HG03196 (cell line): ENCODE measurements at regions not wholly inside any gene's neighbourhood (a gene's known extent, or its start where the extent isn't known, plus 50 kb on each side); places are given as distances from the start of the nearest gene placed in this dataset.
A peak's percentile ranks its signal among the peaks of the same experiment; 100 is the strongest.
"Not testable (repeated sequence)": the region's sequence is repeated elsewhere in the genome, so short reads cannot be mapped to it uniquely, and the experiment has no call there.

Source experiments
- ATAC-seq: cut with Tn5 transposase; IDR thresholded peaks from one replicate; pipeline ENCODE4 v1.9.1; 2021; ENCODE audit not compliant: unreplicated experiment

DNA sequence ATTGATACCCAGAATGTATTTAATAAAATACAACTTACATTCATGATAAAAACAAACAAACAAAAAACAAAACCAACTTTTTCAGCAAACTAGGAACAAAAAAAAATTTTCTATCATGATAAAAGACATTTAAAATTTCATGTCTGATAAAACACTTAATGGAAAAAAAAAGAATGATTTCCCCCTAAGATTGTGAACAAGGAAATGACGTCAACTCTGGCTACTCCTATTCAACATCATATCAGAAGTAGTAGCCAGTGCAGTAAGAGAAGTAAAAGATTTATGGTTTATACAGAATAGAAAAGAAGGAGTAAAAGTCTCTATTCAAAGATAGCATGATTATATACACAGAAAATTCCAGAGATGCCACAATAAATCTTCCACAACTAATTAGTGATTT is 1306.6 kb downstream of the FSCB start:
- ATAC-seq, result no peak

DNA sequence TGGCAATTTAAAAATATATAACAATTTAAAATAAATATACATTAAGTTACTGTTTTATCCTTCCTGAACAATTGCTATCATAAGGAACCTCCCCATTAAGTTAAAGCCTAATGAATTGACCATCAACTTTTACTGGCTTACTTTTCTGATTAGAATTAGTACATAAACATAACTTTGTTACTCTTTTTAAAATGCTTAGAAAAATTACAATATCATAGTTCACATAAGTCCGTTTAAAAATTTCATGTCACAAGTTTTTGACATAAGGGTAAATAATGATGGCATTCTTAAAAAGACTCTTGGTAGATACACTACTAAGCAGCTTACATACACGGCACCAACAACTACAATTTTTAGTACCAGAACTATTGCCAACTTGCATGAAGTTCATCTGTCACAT is 1308.6 kb downstream of the FSCB start:
- no peak for ATAC-seq

DNA sequence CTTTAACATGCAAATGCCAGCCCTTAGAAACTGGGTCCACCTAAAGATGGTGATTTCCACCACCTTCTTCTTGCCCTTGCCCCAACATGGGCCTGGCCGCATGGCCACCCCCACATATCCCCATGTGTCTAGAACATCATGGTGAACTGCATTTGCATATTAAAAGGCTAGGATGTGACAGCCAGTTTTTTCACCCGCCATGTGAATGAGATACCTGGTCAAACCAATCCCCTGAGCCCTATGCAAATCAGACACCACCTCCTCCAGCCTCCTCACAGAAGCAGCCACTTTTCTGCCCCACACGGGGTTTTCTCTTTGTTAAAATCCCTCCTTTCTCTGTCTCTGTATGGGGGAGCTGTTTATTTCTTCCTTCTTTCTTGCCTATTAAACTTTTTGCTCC is 1322.5 kb downstream of the FSCB start:
- no peak for ATAC-seq

DNA sequence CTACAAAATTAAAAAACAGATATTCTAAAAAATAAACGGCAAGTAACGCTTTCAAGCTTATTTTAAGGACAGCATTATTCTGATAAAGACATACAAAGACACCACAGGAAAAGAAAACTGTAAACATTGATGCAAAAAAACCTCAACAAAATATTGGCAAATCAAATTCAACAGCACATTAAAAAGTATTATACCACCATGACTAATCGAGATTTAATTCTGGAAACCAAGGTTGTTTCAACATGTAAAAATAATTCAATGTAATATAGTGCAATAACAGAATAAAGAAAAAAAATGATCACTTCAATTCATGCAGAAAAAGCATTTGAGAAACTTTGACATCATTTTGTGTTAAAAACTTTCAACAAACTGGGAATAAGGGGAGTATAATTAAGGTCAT is 1323.2 kb downstream of the FSCB start:
- ATAC-seq, result no peak

DNA sequence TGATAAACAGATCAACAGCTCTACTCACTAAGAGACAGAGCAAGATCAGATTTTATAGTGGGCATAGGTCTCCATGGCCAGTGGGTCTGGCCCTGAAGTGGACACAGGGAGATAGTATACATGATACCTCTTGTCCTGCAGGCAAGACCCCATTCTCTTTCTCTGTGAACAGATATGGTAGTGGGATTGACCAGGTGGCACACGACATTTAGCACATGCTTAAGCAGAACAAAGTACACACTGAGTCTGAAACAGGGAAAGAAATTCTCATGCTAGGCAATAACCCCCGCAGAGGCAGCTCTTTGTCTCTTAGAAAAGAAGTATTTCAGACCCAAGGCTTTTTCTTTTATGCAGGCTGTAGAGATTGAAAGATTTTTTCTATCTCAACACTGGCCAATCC is 1331.2 kb downstream of the FSCB start:
- no peak for ATAC-seq

DNA sequence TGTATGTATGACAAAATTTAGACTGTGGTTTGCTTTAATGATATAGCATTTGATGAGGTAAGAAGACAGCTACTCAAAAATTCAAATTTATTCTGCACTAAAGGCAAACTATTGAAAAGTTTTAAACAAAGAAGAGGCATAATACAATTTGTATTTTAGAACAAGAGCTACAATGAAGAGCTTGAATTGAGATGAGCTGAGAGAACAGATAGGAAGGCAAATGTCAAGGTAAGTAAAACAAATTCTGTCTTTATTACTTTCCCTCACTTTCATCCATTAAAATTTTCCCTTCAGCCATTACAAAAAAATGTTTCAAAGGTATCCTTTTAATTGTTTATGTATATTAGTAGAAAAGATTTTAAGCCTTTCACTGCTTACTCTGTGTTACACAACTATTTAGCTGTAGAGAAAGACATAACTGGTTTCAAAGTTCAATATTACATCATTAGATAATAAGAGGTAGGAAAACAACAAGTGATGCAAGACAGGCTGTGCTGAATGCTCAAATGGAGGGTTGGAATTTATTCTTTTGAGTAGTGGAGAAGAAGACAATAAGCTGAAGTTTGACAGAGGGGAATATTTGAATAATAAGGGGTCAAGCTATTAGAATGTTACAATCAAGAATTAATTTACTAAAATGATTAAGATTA is 1334.1 kb downstream of the FSCB start:
- no peak for ATAC-seq

DNA sequence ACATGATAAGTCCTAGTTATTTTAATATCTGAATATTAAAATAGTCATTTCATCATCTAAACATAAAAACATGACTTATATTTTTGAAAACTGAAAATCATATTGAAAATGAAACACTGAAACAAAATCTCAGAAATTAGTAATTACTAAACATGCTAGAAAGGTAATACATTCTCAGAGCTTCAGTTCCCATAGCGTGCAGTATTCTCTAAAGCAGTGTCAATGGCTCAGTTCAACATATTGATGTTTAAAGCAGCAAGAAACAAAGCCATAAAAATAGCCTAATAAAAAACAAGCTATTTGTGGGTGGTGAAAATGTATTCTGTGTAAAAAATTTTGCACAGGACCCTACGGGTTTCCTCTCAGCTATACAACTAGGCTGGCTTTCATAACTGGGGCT is 1337.4 kb downstream of the FSCB start:
- ATAC-seq, result no peak

DNA sequence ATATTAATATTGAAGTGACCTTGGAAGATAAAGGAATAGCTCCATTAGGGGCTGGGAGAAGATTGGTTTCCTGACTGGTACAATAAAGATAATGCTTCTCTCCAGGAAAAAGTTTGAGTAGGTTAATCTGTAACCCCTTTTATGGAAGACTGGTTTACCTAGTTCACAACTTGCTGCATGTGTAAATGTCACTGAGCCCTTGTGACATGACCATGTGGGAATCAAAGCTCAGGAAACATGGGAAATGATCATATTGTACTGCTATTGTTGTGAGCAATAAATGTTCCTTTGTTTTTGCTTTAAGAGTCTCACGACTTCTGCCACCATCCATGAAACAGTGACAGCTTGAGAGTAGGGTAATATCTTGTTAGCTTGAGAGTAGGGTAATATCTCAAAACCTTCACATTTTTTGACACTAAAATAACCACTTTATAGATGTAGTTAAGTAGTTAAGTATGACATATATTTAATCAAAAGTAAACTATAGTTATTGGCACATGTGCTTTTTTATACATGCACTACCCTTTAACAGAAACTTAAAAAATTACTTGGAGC is 1338.6 kb downstream of the FSCB start:
- no peak for ATAC-seq

DNA sequence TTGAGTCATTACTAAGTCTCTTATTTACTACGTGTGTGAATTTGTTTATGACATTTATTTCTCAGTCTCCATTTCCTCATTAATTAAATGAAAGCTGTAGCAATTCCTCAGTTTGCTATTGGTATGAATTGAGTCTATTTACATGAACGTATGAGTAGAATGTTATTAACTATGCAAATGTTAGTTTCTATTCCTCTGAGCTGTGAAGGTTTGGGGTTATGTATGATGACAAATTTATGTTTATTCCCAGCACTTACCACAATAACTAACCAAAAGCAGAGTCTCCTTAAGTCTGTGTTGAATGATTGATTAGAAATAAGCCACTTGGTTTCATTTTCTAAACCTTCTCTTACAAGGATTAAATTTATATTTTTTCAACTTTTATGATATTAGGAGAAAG is 1340.9 kb downstream of the FSCB start:
- peak; percentile 69 for ATAC-seq

DNA sequence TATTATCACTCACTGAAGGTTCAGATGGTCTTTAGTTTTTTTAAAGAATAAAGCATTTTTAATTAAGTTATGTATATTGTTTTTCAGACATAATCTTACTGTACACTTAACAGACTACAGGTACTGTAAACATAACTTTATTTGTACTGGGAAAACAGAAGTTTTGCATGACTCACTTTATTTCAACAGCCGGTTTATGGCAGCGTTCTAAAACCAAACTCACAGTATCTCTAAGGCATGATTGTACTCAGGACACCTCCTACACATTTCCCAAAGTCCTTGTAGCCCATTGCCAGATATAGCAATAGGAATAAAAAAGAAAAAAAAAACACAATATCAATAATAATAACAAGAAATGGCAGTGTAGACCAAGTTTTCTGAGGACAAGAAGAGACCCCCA is 1341.4 kb downstream of the FSCB start:
- ATAC-seq, result no peak

DNA sequence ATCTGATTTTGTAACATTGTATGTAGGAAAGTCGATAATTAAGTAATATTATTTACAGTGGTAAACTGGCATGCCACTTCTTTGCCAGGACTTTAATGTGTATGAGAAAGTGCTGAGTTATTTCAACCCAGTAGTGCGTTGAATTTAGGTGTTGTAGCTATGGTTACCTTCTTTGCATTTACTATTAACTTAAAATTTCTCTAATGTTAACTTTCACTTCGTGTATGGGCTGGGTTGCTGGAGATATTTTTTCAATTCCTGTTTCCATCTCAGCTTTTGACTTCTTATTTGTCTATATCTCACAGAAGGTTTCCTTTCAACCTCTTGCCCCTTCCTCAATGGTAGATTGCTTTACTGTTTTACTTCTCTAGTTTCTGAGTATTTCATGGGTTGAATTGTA is 1345.6 kb downstream of the FSCB start:
- ATAC-seq, result peak; percentile 53

DNA sequence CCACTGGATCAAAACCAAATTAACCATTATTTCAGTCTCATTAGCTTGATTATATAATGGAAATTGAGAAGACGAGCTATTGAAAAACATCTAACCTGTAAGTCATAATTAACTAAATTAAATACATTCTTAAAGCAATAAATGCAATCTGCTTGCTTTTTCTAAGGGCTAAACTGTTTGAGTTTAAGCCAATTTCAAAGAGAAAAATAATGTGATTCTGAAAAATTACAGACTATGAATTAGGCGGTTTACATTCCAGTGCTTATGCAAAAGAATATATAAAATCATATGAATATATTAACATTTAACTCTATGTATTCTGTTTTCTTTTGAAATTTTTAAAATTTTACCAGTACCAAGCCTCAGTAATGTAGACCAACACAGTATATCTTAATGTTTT is 1349.4 kb downstream of the FSCB start:
- no peak for ATAC-seq

DNA sequence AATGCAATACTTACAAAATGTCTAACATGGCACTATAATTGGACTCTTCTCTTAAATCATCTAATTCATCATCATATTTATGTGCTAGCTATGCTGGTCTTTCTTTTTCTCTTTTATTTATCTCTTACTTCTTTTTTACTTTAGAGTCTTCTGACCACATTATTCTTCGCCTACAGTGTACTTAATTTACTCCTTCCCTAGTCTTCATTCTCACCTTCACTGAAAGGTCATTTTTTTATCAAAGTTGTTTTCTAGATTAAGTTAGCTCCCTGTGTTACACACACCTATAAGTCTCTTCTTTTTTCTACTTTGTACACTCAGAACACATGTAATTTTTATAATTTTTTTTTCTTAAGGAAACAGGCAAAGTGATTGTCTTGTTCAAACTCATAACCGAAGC is 1351.2 kb downstream of the FSCB start:
- ATAC-seq, result no peak

DNA sequence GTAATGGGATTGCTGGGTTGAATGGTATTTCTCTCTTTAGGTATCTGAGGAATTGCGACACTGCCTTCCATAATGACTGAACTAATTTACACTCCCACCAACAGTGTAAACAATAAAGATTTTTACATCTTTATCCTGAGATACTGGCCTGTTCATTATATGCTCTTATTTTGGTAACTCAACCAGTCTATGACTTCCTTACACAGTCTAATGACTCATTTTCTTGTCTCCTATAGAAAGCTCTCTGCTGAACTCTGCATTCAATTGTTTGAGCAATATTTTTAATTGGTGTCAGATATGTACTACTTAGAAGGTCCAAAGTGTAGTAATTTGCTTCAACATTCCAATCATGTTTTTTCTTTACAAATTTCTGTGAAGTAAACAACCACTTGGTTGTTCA is 1351.8 kb downstream of the FSCB start:
- ATAC-seq, result no peak

DNA sequence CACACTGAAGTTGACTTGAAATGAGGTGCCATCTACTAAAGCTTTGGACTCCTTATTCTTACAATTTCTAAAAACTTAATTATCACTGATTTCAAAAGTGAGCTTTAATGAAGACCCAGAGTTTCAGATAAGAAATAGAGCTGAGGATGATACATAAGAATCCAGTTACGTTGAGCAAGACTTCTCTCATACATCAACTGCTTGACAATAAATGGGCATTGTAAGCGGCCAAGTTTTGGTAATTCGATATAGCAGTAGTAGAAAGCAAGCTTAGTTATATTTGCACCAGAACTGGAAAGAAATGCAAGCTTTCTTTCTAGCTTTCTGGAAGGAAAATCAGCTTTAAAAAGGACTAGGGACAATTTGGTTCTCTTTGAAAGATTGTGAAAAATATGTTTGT is 1359.6 kb downstream of the FSCB start:
- ATAC-seq, result no peak

DNA sequence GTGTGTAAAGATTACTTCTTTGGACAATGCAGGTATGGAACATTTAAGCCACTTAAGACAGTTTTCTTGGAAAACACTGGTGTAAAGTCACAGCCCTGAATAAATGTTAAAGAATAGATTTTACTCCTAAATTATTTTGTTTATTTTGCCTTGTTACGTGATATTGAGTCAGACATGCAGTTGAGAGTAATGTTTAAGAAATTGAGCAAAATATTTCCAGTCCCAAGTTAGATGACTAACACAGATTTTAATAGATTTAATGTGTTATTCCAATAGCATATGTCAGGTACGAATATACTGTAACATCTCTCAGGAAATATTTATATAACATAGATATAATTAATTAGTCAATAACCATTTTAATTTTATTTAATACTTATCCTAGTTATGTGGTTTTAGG is 1361.7 kb downstream of the FSCB start:
- no peak for ATAC-seq

DNA sequence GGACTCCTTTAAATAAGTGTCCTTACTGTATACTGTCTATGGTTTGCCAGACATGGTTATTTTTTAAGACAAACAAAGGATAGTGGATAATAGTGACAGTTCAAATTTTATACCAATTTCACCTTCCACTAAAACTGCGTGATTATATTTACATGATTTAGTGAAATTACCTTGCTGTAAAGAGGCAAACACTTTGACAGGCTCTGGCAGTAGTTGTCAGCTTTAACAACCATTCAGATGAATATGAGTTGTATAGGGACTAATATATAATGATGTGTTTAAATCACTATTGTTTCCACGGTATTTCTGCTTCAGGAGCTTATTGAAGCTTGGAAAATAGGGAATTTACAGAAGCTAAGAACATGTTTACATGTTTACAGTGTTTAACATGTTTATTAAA is 1364.0 kb downstream of the FSCB start:
- ATAC-seq, result no peak

DNA sequence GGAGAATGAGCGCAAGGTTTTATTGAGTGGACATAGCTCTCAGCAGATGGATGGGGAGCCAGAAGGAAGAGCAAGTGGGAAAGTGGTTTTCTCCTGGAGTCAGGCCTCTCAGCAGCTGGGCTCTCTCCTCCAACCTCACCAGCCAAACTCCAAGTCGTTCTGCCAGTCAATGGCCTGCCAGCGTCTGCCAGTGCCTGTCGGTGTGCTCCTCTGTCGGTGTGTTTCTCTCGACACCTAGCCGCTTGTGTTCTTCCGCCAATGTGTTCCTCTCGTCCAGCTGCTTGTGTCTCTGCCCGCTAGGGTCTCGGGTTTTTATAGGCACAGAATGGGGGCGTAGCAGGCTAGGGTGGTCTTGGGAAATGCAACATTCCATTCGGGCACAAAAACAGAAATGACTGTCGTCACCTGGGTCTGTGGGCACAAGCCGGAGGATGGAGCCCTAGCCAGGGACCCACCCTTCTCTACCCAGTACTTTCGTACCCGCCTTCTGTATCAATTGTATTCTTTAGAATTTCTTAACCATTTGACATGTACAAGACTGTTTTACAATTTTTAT is 1365.4 kb downstream of the FSCB start:
- no peak for ATAC-seq

DNA sequence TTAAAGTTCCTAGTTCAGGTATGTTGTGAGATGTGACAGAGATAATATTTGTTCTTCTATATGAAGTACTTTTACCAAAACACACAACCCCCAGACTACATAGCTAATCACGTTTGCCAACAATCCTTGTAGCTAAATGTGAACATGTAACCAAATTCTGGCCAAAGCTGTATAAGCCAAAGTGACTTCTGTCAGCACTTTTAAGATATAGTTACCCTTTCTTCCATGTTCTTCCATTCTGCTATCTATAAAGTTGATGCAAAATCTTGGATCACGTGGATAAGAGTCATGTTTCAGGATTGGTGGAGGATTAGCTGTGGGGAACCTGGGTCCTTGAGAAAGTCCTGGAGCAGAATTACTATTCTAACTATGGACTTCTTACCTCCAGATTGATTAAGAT is 1366.6 kb downstream of the FSCB start:
- ATAC-seq, result no peak

DNA sequence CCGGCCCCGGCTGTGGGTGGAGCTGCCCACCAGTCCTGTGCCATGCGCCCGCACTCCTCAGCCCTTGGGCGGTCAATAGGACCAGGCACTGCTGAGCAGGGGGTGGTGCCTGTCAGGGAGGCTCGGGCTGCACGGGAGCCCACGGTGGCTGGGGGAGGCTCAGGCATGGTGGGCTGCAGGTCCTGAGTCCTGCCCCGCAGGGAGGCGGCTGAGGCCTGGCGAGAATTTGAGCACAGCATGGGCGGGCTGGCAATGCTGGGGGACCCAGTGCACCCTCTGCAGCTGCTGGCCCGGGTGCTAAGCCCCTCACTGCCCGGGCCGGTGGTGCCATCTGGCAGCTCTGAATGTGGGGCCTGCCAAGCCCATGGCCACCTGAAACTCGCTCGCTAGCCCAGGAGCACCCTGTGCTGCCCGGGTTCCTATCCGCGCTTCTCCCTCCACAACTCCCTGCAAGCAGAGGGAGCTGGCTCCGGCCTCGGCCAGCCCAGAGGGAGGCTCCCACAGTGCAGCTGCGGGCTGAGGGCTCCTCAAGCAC is 1371.1 kb downstream of the FSCB start:
- ATAC-seq, result no peak

DNA sequence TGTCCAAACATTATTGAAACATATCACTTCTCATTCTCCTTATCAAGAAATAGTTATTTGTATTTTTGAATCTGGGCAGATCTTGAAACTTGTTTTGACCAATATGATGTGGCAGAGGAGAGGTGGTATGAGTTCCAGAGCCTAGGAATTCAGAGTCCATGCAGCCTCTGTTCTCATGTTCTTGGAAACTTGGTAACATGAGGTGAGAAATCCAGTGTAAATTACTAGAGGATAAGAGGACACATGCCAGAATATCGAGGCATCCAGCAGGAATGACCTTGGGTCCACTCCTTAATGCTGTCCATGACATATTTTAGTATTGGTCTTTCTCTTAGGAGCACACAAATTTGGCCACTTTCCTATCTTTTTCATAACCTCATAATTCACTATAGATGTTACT is 1374.6 kb downstream of the FSCB start:
- no peak for ATAC-seq

DNA sequence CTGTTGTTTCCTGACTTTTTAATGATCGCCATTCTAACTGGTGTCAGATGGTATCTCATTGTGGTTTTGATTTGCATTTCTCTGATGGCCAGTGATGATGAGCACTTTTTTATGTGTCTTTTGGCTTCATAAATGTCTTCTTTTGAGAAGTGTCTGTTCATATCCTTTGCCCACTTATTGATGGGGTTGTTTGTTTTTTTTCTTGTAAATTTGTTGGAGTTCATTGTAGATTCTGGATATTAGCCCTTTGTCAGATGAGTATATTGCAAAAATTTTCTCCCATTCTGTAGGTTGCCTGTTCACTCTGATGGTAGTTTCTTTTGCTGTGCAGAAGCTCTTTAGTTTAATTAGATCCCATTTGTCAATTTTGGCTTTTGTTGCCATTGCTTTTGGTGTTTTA is 1378.7 kb downstream of the FSCB start:
- ATAC-seq, result not testable (repeated sequence)

DNA sequence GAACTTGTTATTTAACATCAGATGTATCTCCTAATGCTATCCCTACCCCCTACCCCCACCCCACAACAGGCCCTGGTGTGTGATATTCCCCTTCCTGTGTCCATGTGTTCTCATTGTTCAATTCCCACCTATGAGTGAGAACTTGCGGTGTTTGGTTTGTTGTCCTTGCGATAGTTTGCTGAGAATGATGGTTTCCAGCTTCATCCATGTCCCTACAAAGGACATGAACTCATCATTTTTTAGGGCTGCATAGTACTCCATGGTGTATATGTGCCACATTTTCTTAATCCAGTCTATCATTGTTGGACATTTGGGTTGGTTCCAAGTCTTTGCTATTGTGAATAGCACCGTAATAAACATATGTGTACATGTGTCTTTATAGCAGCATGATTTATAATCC is 1379.2 kb downstream of the FSCB start:
- not testable (repeated sequence) for ATAC-seq
